GM21619 (cell line): ENCODE measurements at regions not wholly inside any gene's neighbourhood (a gene's known extent, or its start where the extent isn't known, plus 50 kb on each side); places are given as distances from the start of the nearest gene placed in this dataset.
A peak's percentile ranks its signal among the peaks of the same experiment; 100 is the strongest.

Experiments
- ATAC-seq: cut with Tn5 transposase; IDR thresholded peaks from one replicate; pipeline ENCODE4 v1.9.1; 2021; ENCODE audit not compliant: unreplicated experiment

DNA sequence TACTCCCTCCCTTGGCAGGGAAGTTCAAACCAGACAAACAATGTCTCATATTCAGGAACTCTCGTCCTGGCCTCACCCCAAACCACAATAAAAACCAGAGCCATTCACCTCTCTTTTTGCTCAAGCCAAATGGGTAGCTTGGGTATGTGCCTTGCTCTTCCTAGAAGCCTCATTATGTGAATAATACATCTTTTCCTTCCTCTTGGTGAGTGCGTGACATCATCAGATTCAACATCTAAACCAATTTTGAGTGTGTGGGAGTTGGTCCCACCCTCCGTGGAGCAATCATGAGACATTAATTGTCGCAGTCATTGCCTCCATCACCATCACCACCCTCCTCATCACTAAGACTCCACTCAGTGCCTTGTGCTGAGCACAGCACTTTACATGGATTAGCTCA is 482.9 kb downstream of the PTPRU start:
- ATAC-seq = no peak

DNA sequence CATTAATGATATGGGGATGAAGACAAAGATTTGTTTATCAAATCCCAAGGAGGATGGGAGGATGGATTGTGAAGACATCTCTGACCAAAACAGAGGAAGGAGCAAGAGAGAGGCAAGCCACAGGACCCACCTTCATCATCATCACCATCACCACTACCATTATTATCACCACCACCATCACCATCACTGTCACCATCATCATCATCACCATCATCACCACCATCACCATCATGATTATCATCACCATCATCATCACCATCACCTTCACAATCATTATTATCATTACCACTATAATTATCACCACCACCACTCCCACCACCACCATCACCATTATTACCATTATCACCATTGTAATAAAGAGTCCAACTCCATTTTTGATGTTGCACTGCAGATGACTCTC is 482.5 kb downstream of the PTPRU start:
- ATAC-seq = no peak

DNA sequence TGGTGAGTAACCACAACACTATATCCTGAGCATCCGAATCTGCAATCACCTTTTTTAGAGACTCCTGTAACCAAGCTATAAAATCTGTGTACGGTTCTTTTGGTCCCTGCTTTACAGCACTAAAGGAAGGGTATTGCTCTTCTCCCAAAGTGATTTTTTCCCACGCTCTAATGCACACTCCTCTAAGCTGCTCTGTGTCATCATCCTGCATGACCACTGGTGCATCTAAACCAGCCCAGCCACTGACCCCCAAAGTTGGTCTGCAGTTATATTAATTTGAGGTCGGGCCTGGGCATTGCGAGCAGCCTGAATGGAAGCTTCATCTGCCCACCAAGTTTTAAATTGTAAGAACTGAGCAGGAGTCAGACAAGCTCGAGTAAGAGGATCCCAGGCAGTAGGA is 480.0 kb downstream of the PTPRU start:
- ATAC-seq = no peak

DNA sequence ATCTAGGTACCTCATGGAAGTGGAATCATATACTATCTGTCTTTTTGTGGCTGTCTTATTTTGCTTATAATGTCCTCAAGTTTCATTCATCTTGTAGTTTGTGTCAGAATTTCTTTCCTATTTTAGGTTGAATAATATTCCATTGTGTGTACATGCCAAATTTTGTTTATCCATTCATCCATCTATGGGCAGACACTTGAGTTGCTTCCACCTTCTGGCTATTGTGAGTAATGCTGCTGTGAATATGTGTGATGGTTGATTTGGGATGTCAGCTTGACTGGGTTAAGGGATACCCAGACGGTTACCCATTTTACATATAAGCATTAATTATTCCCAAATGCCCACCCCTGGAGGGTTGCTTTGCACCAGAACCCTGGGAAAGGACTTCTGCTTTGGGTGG is 477.5 kb downstream of the PTPRU start:
- no peak for ATAC-seq

DNA sequence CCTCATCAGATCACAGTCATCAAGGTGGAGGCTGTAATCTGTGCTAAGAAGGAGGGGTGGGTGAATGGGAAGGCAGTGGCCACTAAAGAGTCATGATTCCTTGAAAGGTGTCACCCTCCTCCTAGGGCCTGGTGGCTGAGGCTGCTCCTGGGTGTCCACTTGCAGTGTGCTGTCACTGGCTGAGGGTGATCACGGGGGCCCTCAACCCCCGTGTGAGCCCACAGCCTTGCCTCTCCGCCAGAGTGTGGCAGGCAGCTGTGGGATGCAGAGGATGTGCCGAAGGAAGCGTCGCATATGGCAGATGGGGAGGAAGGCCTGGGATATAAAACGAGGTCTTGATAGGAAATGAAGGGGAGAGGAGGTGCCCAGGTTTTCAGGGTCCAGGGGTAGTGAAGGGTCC is 476.5 kb downstream of the PTPRU start:
- ATAC-seq = no peak

DNA sequence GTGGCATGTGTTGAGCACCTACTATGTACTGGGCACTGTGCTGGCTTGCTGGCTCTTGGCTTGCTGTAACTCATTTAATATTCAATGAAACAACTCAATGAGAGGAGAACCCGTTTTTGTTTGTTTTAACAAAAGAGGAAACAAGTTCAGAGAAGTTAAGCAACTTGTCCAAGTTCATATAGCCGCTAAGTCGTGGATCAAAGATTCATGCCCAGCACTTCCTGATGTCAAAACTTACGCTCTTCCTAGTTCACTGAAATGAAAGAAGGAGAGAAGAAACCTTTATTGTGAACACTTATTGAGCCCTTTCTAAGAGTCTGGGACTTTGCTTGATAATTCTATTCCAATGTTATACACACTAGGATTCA is 475.9 kb downstream of the PTPRU start:
- no peak for ATAC-seq

DNA sequence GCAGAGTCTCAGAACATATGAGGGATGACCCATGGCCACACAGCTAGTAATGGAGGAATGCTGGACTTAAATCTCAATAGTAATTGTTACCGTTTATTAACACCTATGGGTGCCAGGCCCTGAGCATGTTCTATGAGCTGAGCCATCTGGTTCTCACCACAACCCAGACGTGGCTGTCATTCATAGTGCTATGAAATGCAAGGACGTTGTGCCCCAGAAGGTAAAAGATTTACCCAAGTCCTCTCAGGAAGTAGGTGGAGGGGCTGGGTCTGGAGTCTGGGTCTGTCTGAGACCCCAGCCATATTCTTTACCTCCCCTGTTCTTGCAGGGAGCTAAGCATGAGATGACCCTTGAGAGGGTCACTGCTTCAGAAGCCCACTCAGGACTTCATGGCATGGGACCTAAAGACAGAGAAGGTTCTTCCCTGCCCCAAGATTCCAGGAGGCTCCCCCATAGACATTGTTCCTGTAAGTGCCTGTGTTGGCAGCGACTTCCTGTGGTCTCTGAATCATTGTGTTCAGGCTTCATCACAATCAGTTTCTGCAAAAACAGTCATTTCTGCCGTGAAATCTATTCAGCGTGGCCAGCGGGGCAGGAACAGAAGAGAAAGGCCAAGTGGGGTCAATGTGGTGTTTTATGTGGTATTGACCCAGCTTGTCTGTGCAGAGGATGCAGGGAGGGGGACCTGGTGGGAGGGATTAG is 475.4 kb downstream of the PTPRU start:
- ATAC-seq = peak; percentile 62

DNA sequence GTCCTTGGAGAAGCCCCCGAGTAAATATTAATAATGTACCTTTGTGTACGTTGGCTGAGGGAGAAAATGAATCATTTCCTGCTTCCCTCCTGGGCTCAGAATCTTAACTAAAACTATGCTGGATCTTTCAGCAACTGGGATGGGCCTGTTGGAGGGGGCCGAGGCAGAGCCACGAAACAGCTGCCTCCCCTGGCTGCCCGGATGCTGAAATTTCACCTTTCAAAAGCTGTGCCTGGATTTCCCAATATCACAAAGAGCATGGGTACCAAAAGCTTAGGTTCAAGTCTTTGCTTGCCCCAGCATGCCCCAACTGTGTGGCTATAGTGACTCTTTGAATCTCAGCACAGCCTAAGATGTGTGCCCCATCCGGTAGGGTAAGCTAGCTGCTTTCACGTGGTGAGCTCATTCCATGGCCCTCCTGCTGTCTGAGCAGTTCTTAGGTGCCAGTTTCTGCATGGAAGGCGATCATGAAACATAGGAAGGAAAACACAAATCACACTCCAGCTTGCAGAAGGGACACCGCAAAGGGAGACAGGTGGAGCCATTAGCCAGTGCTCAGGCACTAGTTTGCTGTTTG is 473.5 kb downstream of the PTPRU start:
- ATAC-seq = no peak

DNA sequence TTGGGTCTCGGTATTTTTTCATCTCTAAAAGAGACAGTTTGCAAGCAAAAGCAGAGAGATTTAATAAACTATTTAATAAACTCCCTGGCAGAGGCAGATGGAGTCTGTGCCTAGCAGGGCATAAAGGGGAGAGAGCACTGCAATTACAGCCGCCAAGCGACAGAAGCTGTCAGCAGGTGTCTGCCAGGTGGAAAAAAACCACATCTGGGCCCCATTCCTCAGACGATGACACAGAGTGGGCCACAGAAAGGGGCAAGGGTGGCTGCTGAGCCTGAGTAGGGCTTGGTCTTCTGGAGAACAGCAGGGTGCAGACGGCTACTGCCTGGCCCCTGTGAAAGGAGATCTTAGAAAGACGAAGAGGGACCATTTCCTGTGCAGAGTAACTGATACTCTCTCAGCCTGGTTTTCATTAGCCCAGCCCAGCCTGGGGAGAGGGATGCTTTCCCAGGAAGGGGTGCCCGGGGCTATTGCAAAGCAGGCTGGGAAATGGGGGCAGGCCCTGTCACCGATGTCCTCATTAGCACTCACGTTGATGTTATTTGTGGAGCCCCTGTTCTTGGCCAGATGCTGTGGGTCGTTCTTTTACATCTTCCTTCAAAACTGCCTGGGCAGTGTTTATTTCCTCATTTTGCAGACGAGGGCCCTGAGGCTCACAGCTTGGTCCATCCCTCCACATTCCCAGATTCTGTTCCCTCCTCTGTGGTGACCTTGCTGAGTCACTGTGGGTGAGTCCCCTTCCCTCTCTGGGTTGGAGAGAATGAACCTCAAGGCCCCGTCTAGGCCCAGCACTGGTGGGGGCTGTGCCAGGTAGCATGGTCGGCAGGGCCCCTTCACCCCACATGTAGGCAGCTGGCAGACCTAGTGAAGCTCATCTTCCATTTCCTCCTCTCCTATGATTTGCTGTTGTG is 472.7 kb downstream of the PTPRU start:
- ATAC-seq = no peak

DNA sequence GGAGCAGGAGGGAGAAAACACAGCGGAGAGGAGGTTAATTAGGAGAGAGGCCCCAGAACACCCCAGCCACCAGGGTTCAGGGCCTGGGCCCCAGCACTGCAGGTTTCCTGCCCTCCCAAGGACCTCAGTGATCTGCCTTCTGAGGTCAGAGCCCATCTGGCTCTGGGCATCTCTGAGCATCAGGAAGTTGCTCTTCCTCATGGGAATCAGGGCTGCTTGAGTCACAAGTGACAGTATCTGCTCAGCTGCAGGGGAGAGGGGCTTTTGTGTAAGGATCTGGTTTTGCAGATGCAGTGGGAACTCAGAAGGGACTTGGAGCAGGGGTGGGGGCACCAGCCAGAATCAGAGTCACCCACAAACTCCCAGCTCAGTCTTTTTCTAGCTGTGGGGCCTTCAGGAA is 472.1 kb downstream of the PTPRU start:
- ATAC-seq = no peak

DNA sequence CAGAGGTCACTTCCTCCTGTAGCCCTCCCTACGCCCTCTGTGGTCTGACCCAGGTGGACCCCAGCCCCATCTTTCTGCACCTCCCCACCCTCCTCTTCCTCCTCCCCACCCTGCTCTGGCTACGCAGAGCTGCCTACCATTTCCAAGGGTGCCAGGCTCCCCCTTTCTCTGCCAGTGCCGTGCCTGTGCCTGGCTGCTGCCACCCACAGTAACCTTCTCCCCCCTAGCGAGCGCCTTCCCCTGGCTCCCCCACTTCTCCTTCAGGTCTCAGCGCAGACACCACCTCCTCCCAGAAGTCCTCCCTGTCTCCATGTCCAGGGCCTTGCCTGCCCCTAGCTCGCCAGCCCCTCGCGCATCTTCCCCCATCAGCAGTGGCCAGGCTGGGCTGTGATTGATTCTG is 471.5 kb downstream of the PTPRU start:
- ATAC-seq = no peak

DNA sequence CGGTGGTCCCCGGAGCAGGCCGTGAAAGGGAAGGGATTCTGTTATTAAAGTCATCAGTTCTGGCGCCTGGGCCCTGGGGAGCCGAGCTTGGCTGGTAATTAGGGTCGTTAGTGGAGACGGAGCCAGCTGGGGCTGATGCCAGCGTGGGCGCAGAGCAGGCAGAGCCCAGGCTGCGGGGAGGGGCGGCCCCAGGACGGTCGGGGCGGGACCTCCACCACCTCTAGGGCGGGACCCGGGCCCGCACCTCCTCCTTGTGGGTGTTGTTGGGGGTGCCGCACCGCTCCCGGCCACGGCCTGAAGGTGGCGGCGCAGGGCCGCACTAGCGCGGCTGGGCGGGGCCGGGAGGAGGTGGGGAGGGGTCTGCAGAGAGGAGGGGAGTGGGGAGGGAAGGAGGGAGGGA is 470.6 kb downstream of the PTPRU start:
- ATAC-seq = no peak

DNA sequence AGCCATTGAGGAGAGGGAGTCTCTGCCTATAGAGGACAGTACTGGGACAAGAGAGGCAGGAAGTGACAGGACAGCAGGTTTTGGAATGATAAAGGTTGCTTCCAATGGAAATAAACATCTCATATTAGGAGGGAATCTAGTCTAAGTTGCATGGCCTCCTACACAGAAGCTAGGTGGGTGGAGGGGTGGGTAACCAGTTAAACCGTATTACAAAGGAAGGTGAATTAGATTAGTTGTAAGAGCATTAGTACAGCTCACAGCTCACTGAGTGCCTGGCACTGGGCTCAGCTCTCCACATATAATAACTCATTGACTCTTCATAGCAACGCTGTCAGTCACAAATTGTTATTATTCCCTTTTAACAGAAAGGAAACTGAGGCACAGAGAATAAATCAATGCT is 468.1 kb downstream of the PTPRU start:
- ATAC-seq = no peak

DNA sequence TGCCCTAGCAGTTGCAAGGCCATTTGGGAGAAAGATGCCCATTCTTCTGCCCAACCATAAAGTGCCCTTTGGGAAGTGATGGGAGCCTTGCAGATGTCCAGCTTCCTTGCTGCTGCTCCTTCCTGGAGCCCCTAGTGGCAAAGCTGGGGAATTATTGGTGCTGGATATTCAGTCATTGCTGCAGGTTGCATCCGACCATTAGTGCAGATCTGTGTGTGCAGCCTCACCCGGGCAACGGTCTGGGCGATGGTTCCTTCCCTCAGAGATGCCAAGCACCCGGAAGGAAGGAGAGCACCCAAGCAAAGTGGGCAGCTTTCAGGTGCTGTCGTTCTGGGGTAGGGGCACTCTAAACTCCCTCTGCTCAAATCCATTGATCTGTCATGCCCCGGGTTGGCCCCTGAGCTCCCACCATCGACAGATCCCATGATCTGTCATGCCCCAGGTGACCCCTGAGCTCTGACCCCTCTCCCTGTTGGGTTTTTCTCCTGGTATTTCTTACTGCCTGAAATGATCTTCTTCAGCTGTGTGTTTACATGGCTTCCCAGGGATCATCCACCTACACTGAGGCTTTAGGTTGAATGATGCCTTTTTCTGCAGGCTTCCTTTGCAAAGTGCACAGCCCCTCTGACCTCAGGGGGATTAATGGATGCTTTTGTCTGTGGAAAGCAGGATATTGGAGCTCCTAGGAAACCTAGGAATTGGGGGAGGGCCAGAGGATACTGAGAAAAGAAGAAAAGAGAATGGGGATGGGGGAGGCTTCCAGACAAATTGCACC is 467.5 kb downstream of the PTPRU start:
- ATAC-seq = no peak

DNA sequence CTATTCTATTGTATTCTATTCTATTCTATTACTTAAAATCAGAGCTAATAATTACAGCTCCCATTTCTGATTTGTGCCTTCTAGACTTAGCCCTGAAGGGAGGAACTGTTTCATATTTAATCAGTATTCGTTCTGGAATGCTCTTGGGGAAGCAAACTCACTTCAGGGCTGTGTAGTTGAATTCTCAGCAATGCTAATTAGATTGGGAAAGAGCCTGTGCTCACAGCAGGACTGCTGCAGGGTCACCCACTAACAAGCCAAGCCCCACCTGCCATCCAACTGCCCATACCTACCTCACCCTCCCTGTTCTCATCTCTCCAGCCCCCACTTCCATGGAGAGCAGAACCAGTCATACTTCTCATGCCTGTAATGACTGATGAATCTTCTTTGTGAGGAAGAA is 464.2 kb downstream of the PTPRU start:
- no peak for ATAC-seq

DNA sequence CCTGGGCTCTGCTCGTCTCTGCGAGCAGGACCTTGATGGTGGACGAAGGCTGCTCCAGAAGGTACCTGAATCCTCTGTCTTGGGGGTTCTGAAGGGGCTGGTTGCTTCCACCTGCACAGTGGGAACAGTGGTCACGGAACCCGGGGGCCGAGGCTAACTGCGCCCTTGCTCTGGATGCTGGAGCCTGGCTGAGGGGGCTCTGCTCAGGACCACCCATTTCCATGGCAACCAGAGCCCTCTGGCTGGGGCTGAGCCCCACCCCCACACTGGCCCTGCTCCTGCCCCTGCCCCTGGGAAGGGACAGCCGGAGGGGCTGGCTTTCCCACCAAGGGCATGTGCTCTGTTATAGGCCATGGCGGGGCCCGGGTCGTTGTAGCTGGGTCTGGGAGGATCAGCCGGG is 462.3 kb downstream of the PTPRU start:
- ATAC-seq = no peak

DNA sequence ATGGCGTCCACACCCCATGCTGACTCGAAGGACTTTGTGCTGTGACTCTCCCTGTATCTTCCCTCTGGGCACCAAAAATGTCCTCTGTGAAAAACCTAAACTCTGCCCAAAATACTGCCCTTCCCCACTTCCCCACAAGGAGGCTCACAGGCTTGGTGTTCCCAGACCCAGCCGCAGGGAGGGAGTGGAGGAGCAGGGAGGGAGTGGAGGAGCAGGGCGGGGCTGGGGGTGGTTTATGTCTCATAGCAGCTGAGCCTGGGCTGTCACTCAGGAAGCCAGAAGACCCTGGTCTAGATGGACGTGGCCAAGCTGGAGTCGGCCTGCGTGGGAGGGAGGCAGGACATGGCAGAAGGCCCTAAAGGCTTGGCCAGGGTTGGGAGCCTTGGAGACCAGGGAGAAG is 461.7 kb downstream of the PTPRU start:
- no peak for ATAC-seq

DNA sequence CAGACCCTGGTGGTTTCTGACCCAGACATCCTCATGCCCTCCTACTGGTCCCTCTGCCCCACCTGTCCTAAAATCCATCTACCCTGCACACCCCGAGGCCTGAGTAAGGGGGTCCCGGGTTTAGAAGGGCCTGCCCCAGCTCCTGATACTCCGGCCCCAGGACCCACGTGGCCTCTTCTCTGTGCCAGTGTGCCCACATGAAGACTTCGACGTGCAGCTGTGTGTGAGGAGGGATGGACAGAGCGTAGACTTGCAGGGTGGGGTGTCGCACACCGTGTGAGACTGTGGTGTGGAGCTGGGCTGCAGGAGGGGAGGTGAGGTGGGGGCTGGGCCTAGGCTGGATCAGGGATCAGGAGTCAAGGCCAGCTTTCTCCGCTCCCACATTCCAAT is 461.1 kb downstream of the PTPRU start:
- ATAC-seq = no peak

DNA sequence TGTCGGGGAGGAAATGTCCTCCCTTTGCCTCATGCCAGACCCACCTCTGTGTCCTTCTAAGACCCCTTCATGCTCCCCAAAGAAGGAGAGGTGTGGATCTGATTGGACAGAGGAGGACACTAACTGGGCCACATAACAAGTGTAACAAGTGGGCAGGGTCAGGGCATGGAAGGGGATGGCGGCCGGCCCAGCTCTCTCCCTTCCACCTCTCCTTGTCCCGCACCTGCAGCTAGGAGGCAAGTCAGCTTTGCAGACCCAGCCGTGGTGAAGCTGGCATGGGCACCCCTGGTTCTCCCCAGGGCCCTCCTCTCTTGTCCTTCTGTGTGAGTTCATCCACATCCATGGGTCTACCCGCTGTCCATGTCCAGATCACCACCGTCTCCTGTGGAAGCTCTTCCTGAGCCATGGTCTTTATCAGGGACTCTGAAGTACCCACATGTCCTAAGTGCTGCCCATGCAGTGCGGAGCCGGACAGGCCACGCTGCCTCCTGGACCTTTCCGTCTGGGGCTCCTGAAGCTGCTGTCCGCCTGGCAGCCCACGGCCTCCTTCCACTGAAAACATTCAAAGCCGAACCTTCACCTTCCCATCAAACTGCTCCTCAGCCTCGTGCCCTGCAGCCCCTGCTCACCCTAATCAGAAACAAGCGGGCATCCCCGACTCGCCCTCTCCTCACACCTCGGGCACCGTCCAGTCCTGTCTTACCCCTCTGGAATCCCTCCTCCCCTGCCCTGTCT is 460.5 kb downstream of the PTPRU start:
- no peak for ATAC-seq

DNA sequence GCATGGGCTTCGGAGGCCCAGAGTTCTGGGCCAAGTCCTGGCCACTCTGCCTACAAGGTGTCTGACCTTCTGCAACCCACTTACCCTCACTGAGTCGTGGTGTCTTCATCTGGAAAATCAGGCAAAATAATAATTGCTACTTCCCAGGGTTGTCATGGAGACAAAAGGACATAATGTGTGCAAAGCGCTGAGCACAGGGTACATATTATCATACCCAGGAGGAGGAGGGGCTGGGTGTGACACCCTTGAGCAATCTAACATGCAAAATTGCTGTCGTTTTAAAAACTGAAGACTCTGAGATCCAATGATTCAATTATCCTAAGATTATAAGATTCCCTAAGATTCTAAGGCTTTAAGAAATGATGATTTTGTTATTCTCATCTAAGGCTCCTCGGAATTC is 459.5 kb downstream of the PTPRU start:
- no peak for ATAC-seq

DNA sequence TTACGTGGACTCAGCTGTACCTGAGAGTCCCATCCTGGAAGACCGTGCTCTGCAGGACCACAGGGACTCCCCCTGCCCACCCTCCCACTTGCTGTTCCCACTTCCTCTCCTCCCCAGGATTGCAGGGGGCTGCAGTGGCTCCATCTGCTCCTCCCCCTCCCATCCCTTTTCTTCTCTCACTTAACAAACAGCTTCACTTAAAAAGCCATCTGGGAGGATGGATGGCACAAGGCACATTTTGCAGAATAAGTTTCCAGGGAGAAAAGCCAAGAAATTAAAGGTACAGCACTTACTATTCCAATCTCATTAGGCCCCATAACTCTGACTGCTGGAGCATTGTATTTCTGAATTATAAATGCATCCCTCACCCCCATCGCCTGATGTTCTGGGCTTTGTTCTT is 458.7 kb downstream of the PTPRU start:
- ATAC-seq = no peak
